AG10803 (cell line): ENCODE measurements at regions not wholly inside any gene's neighbourhood (a gene's known extent, or its start where the extent isn't known, plus 50 kb on each side); places are given as distances from the start of the nearest gene placed in this dataset.

ENCODE experiments used
- DNase-seq: peaks from one replicate; pipeline ENCODE4 v3.0.0; 2010; ENCODE audit warnings: low read depth
- H3K4me3 ChIP-seq: 2 replicates; pipeline ENCODE4 v1.5.1; 2011; ENCODE audit warnings: mild to moderate bottlenecking, low read length, control low read depth
- CTCF ChIP-seq: conservative IDR thresholded peaks from 2 replicates; pipeline ENCODE4 v1.5.1; 2011; ENCODE audit warnings: mild to moderate bottlenecking, low read length, control low read depth, inconsistent platforms

- TF ChIP-seq CTCF = no peak
- no peak overlapping the region for H3K4me3 ChIP-seq
- peak; percentile 87 for DNase-seq
Measured at GRCh38 chr2:18445433-18446320, 114.8 kb downstream of the RDH14 start.

GRCh38 chr2:18444806-18445205 is 115.6 kb downstream of the RDH14 start:
- DNase-seq = no peak
- TF ChIP-seq CTCF = no peak
- no peak overlapping the region for H3K4me3 ChIP-seq

DNA sequence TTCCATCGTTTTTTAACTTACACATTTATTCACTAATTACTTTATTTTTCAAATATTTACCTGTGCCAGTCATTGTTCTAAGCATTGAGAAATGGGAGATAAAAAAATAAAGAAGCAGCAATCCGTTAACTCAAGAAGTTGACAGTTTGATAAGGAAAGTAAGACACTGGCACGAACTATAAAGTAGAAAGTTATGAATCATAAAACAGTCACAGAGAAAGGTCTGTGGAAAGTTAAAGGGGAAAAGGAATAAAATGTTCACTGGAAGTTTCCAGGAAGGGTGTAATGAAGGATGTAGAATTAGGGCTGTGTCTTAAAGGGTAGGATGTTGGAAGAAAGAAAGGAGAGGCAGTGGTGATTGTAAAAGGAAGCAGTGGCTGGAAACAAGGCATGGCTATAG is 118.9 kb downstream of the RDH14 start:
- no peak for DNase-seq
- no peak for TF ChIP-seq CTCF
- H3K4me3 ChIP-seq = no peak overlapping the region

DNA sequence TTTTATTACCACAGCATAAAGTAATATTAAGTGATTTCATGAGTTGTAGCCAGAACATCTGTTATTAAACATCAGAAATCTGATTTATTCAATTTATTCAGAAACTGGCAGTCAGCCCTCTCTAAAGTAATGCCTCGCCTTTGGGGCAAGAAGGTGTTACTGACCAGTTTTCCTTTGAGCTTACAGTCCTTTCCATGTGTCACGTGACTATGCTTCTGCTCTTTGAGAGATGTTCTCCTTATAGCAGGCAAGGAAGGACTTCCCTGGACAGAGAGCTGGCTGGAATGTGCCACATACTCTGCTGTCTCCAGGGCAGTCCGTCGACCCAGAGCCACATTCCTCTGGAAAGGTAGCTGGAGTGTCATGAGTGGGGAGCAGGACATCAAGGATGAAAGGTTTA is 119.7 kb downstream of the RDH14 start:
- no peak overlapping the region for H3K4me3 ChIP-seq
- DNase-seq = no peak
- TF ChIP-seq CTCF = no peak

- no peak overlapping the region for H3K4me3 ChIP-seq
- peak; percentile 91 for DNase-seq
- no peak for TF ChIP-seq CTCF
Measured at GRCh38 chr2:18440141-18440661, 120.3 kb downstream of the RDH14 start.

DNA sequence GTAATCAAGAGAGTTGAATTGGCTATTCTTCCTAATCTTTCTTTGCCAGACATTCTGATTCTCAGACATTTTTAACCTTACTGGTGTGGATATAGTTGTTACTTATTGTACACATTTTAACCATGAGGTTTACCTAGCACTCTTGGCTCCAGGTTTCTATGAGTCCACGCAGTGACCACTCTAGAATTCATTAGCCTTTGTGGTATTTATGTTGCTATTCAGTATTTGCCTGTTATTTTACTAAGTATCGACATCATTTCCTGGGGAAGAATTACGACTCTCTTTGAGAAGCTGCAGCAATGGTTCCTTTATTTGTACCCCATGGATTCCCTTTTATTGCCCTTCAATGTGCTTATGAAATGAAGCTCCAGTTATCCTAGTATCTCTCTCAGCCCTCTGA is 120.7 kb downstream of the RDH14 start:
- no peak overlapping the region for H3K4me3 ChIP-seq
- TF ChIP-seq CTCF = no peak
- no peak for DNase-seq

DNA sequence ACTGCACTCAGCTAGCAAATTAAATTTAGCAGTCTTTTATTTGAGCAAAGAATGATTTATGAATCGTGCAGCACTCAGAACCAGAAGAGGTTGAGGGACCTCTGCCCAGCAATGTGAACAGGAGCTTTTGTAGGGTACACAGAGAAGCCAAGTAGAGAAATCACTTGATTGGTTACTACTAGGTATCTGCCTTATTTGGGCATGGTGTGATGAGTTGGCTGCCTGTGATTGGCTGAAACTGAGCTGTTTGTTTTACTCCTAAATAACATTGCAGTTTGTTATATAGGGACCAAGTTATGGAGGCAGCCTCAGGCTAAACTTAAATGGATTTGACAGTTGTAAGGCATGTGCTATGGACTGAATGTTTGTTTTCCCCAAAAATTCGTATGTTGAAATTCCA is 122.5 kb downstream of the RDH14 start:
- DNase-seq = no peak
- no peak overlapping the region for H3K4me3 ChIP-seq
- no peak for TF ChIP-seq CTCF
